WTC11 (cell line): ENCODE measurements at regions not wholly inside any gene's neighbourhood (a gene's known extent, or its start where the extent isn't known, plus 50 kb on each side); places are given as distances from the start of the nearest gene placed in this dataset.

ENCODE experiments used
- ATAC-seq: fragments of 200-7000 bp; cut with Tn5 transposase; 2 replicates; pipeline ENCODE4 v1.10.0; 2021; ENCODE audit warnings: mild to moderate bottlenecking, moderate library complexity
- CTCF ChIA-PET: fragments of 300-600 bp; sonication (Branson Sonifier 250); formaldehyde crosslinking; loops from one replicate; lab custom pipeline; 2021; ENCODE audit warnings: antibody characterized with exemption; lab: Charles Lee
- POLR2A ChIA-PET: fragments of 350-600 bp; sonication (Branson Sonifier 250); formaldehyde crosslinking; loops from one replicate; lab custom pipeline; 2021; ENCODE audit warnings: antibody characterized with exemption; lab: Charles Lee
- DNase-seq: peaks from one replicate; pipeline ENCODE4 v3.0.0; 2021; ENCODE audit warnings: low spot score
- H3K27ac Mint-ChIP-seq: 2 replicates; pipeline ENCODE4 v1.8.0; 2021; ENCODE audit warnings: mixed read lengths
- H3K27me3 Mint-ChIP-seq: 2 replicates; pipeline ENCODE4 v1.8.0; 2021; ENCODE audit warnings: low read depth, mild to moderate bottlenecking, moderate library complexity, mixed read lengths
- H3K36me3 Mint-ChIP-seq: 2 replicates; pipeline ENCODE4 v1.8.0; 2021; ENCODE audit warnings: mixed read lengths
- H3K4me1 Mint-ChIP-seq: 2 replicates; pipeline ENCODE4 v1.8.0; 2022; ENCODE audit warnings: mixed read lengths
- H3K4me3 Mint-ChIP-seq: 2 replicates; pipeline ENCODE4 v1.8.0; 2021; ENCODE audit warnings: mild to moderate bottlenecking, moderate library complexity, mixed read lengths
- H3K9me3 Mint-ChIP-seq: 2 replicates; pipeline ENCODE4 v1.8.0; 2021; ENCODE audit warnings: mixed read lengths
- ATF2 ChIP-seq: sonication (generic); formaldehyde crosslinking; IDR thresholded peaks from 2 replicates; pipeline ENCODE4 v1.8.1; 2022; ENCODE audit warnings: low read depth, missing genetic modification reagents, borderline replicate concordance
- FOXJ3 ChIP-seq: sonication (generic); formaldehyde crosslinking; IDR thresholded peaks from 2 replicates; pipeline ENCODE4 v1.9.0; 2021; ENCODE audit warnings: missing genetic modification reagents, mild to moderate bottlenecking, borderline replicate concordance
- GABPB1 ChIP-seq: sonication (generic); formaldehyde crosslinking; IDR thresholded peaks from 2 replicates; pipeline ENCODE4 v1.8.1; 2023; ENCODE audit warnings: mild to moderate bottlenecking, missing genetic modification reagents
- NFATC4 ChIP-seq: fragments of 250-450 bp; sonication (Bioruptor Pico); IDR thresholded peaks from 2 replicates; pipeline ENCODE4 v1.9.0; 2021; ENCODE audit warnings: mild to moderate bottlenecking
- NFYB ChIP-seq: sonication (generic); formaldehyde crosslinking; conservative IDR thresholded peaks from 2 replicates; pipeline ENCODE4 v1.8.0; 2022; ENCODE audit warnings: low read depth, missing genetic modification reagents
- NR2C2 ChIP-seq: sonication (generic); formaldehyde crosslinking; IDR thresholded peaks from 2 replicates; pipeline ENCODE4 v1.8.0; 2022; ENCODE audit warnings: mild to moderate bottlenecking, missing genetic modification reagents
- PRRX2 ChIP-seq: fragments of 250-450 bp; sonication (Bioruptor Pico); IDR thresholded peaks from 2 replicates; pipeline ENCODE4 v1.8.0; 2021; ENCODE audit warnings: mild to moderate bottlenecking
- SMAD4 ChIP-seq: sonication (generic); formaldehyde crosslinking; IDR thresholded peaks from 2 replicates; pipeline ENCODE4 v1.8.0; 2022; ENCODE audit warnings: mild to moderate bottlenecking, missing genetic modification reagents
- TCF7 ChIP-seq: sonication (generic); formaldehyde crosslinking; IDR thresholded peaks from 2 replicates; pipeline ENCODE4 v1.8.0; 2022; ENCODE audit warnings: mild to moderate bottlenecking, low read depth, missing genetic modification reagents, moderate library complexity
- TF ChIP-seq, protein P1 (sequence below): fragments of 250-450 bp; sonication (Bioruptor Pico); IDR thresholded peaks from 2 replicates; pipeline ENCODE4 v1.9.0; 2021; ENCODE audit warnings: moderate library complexity, mild to moderate bottlenecking, inconsistent platforms, borderline replicate concordance
- TF ChIP-seq, protein P2 (sequence below): sonication (generic); formaldehyde crosslinking; IDR thresholded peaks from 2 replicates; pipeline ENCODE4 v1.8.0; 2023; ENCODE audit warnings: missing genetic modification reagents, mild to moderate bottlenecking, borderline replicate concordance
- TF ChIP-seq, protein P3 (sequence below): sonication (generic); formaldehyde crosslinking; IDR thresholded peaks from 2 replicates; pipeline ENCODE4 v1.8.1; 2022; ENCODE audit warnings: mild to moderate bottlenecking, moderate library complexity, missing genetic modification reagents
- TF ChIP-seq, protein P4 (sequence below): sonication (generic); formaldehyde crosslinking; IDR thresholded peaks from 2 replicates; pipeline ENCODE4 v1.8.1; 2023; ENCODE audit warnings: mild to moderate bottlenecking, missing genetic modification reagents, moderate library complexity
- TF ChIP-seq, protein P5 (sequence below): sonication (generic); formaldehyde crosslinking; IDR thresholded peaks from 2 replicates; pipeline ENCODE4 v1.8.0; 2022; ENCODE audit warnings: mild to moderate bottlenecking, missing genetic modification reagents
- TF ChIP-seq, protein P6 (sequence below): fragments of 250-450 bp; sonication (Bioruptor Pico); IDR thresholded peaks from 2 replicates; pipeline ENCODE4 v2.1.2; 2022; ENCODE audit warnings: mild to moderate bottlenecking, moderate library complexity
- TF ChIP-seq, protein P7 (sequence below): sonication (generic); formaldehyde crosslinking; IDR thresholded peaks from 2 replicates; pipeline ENCODE4 v1.8.1; 2023; ENCODE audit warnings: mild to moderate bottlenecking, missing genetic modification reagents

DNA sequence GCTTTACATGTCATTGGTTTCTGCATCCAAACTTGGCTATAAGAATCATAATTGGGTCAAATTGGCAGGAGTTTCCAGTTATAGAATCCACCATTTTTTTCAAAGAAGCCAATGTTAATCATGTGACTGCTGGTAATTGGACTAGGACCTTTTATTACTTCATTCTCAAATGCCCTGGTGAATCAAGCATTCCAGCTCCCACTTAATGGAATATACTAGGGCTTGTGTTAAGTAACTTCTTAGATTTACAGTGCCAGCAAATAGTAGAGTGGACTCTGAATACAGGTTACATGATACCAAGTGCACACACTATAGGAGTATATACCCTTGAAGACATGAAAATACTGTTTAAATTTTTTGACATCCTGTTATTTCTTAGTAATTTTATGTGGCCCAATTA is 96.7 kb downstream of the NUDT12 start:
- TF ChIP-seq PRRX2 (CRISPR knock-in tag): no peak
- TF ChIP-seq, all 79 proteins: peak for 0
- H3K27ac Mint-ChIP-seq: no peak overlapping the region
- no peaks in the 10 kb centered on the region for H3K27me3 Mint-ChIP-seq
- no peaks in the 10 kb centered on the region for H3K4me1 Mint-ChIP-seq
- ATAC-seq: no peak
- no peaks in the 10 kb centered on the region for H3K36me3 Mint-ChIP-seq
- CTCF ChIA-PET: no interaction called here
- no peak overlapping the region for H3K4me3 Mint-ChIP-seq
- DNase-seq: no peak
- POLR2A ChIA-PET: no interaction called here
- H3K9me3 Mint-ChIP-seq: no peaks in the 10 kb centered on the region

DNA sequence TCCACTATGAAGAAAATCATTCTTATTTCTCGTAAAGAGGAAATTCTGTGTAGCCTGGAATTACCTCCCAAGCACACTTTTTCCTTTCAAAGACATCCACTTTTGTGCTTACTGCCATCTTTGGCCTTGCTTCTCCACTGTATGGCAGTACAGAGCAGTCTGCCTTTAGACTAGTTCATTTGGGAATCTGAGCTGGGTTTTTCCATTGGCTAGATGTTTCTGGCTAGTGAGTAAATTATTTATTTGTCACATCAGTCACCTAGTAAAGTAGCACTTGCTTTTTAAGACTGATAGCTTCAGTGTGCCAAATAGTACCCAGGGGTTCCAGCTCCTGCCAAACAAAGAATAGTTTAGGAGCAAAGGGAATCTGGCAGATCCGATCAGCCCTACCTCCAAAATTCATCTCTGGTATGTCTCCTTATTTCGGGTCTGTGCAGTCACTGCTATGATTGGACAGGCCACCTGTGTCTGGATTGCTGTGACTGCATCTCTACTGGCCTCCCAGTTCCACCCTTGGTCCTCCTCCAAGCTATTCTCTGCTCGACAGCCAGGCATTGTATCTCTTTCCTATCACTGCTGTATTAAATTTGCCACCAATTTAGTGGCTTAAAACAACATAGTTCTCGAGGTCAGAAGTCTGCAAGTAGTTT is 97.6 kb downstream of the NUDT12 start:
- H3K4me1 Mint-ChIP-seq: no peaks in the 10 kb centered on the region
- no peak overlapping the region for H3K27ac Mint-ChIP-seq
- CTCF ChIA-PET: interaction anchor here (0.6 to 0.7 kb wide), 2 partner anchors 10 to 55 kb away, joined by 4 to 5 read pairs; no protein-coding TSS in a partner anchor
- H3K27me3 Mint-ChIP-seq: no peaks in the 10 kb centered on the region
- no peaks in the 10 kb centered on the region for H3K36me3 Mint-ChIP-seq
- H3K9me3 Mint-ChIP-seq: no peaks in the 10 kb centered on the region
- TF ChIP-seq GABPB1 (CRISPR knock-in tag) (no peak), NR2C2 (CRISPR knock-in tag) (no peak), TCF7 (CRISPR knock-in tag) (no peak), ATF2 (CRISPR knock-in tag) (no peak), SMAD4 (CRISPR knock-in tag) (no peak), NFYB (no peak), FOXJ3 (no peak), NFATC4 (no peak)
- TF ChIP-seq, protein P1, sequence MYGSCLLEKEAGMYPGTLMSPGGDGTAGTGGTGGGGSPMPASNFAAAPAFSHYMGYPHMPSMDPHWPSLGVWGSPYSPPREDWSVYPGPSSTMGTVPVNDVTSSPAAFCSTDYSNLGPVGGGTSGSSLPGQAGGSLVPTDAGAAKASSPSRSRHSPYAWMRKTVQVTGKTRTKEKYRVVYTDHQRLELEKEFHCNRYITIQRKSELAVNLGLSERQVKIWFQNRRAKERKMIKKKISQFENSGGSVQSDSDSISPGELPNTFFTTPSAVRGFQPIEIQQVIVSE (CRISPR knock-in tag): no peak
- TF ChIP-seq, protein P2, sequence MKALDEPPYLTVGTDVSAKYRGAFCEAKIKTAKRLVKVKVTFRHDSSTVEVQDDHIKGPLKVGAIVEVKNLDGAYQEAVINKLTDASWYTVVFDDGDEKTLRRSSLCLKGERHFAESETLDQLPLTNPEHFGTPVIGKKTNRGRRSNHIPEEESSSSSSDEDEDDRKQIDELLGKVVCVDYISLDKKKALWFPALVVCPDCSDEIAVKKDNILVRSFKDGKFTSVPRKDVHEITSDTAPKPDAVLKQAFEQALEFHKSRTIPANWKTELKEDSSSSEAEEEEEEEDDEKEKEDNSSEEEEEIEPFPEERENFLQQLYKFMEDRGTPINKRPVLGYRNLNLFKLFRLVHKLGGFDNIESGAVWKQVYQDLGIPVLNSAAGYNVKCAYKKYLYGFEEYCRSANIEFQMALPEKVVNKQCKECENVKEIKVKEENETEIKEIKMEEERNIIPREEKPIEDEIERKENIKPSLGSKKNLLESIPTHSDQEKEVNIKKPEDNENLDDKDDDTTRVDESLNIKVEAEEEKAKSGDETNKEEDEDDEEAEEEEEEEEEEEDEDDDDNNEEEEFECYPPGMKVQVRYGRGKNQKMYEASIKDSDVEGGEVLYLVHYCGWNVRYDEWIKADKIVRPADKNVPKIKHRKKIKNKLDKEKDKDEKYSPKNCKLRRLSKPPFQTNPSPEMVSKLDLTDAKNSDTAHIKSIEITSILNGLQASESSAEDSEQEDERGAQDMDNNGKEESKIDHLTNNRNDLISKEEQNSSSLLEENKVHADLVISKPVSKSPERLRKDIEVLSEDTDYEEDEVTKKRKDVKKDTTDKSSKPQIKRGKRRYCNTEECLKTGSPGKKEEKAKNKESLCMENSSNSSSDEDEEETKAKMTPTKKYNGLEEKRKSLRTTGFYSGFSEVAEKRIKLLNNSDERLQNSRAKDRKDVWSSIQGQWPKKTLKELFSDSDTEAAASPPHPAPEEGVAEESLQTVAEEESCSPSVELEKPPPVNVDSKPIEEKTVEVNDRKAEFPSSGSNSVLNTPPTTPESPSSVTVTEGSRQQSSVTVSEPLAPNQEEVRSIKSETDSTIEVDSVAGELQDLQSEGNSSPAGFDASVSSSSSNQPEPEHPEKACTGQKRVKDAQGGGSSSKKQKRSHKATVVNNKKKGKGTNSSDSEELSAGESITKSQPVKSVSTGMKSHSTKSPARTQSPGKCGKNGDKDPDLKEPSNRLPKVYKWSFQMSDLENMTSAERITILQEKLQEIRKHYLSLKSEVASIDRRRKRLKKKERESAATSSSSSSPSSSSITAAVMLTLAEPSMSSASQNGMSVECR (CRISPR knock-in tag): no peak
- TF ChIP-seq, protein P3, sequence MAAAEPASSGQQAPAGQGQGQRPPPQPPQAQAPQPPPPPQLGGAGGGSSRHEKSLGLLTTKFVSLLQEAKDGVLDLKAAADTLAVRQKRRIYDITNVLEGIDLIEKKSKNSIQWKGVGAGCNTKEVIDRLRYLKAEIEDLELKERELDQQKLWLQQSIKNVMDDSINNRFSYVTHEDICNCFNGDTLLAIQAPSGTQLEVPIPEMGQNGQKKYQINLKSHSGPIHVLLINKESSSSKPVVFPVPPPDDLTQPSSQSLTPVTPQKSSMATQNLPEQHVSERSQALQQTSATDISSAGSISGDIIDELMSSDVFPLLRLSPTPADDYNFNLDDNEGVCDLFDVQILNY (CRISPR knock-in tag): no peak
- TF ChIP-seq, protein P4, sequence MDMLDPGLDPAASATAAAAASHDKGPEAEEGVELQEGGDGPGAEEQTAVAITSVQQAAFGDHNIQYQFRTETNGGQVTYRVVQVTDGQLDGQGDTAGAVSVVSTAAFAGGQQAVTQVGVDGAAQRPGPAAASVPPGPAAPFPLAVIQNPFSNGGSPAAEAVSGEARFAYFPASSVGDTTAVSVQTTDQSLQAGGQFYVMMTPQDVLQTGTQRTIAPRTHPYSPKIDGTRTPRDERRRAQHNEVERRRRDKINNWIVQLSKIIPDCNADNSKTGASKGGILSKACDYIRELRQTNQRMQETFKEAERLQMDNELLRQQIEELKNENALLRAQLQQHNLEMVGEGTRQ (CRISPR knock-in tag): no peak
- TF ChIP-seq, protein P5, sequence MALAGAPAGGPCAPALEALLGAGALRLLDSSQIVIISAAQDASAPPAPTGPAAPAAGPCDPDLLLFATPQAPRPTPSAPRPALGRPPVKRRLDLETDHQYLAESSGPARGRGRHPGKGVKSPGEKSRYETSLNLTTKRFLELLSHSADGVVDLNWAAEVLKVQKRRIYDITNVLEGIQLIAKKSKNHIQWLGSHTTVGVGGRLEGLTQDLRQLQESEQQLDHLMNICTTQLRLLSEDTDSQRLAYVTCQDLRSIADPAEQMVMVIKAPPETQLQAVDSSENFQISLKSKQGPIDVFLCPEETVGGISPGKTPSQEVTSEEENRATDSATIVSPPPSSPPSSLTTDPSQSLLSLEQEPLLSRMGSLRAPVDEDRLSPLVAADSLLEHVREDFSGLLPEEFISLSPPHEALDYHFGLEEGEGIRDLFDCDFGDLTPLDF (CRISPR knock-in tag): no peak
- TF ChIP-seq, protein P6, sequence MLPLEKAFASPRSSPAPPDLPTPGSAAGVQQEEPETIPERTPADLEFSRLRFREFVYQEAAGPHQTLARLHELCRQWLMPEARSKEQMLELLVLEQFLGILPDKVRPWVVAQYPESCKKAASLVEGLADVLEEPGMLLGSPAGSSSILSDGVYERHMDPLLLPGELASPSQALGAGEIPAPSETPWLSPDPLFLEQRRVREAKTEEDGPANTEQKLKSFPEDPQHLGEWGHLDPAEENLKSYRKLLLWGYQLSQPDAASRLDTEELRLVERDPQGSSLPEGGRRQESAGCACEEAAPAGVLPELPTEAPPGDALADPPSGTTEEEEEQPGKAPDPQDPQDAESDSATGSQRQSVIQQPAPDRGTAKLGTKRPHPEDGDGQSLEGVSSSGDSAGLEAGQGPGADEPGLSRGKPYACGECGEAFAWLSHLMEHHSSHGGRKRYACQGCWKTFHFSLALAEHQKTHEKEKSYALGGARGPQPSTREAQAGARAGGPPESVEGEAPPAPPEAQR (CRISPR knock-in tag): no peak
- TF ChIP-seq, protein P7, sequence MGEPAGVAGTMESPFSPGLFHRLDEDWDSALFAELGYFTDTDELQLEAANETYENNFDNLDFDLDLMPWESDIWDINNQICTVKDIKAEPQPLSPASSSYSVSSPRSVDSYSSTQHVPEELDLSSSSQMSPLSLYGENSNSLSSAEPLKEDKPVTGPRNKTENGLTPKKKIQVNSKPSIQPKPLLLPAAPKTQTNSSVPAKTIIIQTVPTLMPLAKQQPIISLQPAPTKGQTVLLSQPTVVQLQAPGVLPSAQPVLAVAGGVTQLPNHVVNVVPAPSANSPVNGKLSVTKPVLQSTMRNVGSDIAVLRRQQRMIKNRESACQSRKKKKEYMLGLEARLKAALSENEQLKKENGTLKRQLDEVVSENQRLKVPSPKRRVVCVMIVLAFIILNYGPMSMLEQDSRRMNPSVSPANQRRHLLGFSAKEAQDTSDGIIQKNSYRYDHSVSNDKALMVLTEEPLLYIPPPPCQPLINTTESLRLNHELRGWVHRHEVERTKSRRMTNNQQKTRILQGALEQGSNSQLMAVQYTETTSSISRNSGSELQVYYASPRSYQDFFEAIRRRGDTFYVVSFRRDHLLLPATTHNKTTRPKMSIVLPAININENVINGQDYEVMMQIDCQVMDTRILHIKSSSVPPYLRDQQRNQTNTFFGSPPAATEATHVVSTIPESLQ (CRISPR knock-in tag): no peak
- TF ChIP-seq, all 79 proteins: peak for 0
- POLR2A ChIA-PET: no interaction called here
- ATAC-seq (peak; percentile 73), DNase-seq (no peak)
- no peak overlapping the region for H3K4me3 Mint-ChIP-seq
